Vagina (tissue), 2 donors: ENCODE measurements at regions not wholly inside any gene's neighbourhood (a gene's known extent, or its start where the extent isn't known, plus 50 kb on each side); places are given as distances from the start of the nearest gene placed in this dataset.
"Not testable (repeated sequence)": the region's sequence is repeated elsewhere in the genome, so short reads cannot be mapped to it uniquely, and the experiment has no call there.

ENCODE experiments used
- POLR2AphosphoS5 ChIP-seq, 2 donors: sonication (generic); formaldehyde crosslinking; IDR thresholded peaks; one replicate each; pipeline ENCODE4 v1.9.0; 2017; ENCODE audit warnings: antibody characterized with exemption in 2 of 2, mild to moderate bottlenecking in 2 of 2, low read depth in 1 of 2; ENCODE audit not compliant: insufficient read depth in 1 of 2
- TF ChIP-seq, protein P1 (sequence below), 3 experiments: fragments of 450-650 bp in 2 of 3; fragments of 200-600 bp in 1 of 3; sonication (generic) in 1 of 3; IDR thresholded peaks; one replicate each; pipeline ENCODE4 v1.5.1; 2017 to 2019; ENCODE audit warnings: antibody characterized with exemption in 3 of 3, mild to moderate bottlenecking in 2 of 3, moderate library complexity in 2 of 3

DNA sequence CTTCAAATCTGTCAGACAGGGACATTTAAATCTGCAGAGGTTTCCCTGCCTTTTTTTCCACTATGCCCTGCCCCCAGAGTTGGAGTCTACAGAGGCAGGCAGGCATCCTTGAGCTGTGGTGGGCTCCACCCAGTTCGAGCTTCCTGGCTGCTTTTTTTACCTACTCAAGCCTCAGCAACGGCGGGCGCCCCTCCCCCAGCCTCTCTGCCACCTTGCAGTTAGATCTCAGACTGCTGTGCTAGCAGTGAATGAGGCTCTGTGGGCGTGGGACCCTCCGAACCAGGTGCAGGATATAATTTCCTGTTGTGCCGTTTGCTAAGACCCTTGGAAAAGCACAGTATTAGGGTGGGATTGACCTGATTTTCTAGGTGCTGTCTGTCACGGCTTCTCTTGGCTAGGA is 765.2 kb upstream of the NOVA1 start:
- TF ChIP-seq, protein P1, sequence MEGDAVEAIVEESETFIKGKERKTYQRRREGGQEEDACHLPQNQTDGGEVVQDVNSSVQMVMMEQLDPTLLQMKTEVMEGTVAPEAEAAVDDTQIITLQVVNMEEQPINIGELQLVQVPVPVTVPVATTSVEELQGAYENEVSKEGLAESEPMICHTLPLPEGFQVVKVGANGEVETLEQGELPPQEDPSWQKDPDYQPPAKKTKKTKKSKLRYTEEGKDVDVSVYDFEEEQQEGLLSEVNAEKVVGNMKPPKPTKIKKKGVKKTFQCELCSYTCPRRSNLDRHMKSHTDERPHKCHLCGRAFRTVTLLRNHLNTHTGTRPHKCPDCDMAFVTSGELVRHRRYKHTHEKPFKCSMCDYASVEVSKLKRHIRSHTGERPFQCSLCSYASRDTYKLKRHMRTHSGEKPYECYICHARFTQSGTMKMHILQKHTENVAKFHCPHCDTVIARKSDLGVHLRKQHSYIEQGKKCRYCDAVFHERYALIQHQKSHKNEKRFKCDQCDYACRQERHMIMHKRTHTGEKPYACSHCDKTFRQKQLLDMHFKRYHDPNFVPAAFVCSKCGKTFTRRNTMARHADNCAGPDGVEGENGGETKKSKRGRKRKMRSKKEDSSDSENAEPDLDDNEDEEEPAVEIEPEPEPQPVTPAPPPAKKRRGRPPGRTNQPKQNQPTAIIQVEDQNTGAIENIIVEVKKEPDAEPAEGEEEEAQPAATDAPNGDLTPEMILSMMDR (IDR thresholded peaks at IDR 0.05) = not testable (repeated sequence)
- TF ChIP-seq POLR2AphosphoS5 (IDR thresholded peaks at IDR 0.05; ENCODE audit: insufficient read depth in 1 of 2, low read depth in 1 of 2) = not testable (repeated sequence)
